GM18867 (cell line): ENCODE measurements at regions not wholly inside any gene's neighbourhood (a gene's known extent, or its start where the extent isn't known, plus 50 kb on each side); places are given as distances from the start of the nearest gene placed in this dataset.

Source experiments
- ATAC-seq: cut with Tn5 transposase; IDR thresholded peaks from one replicate; pipeline ENCODE4 v1.9.1; 2021; ENCODE audit warnings: mild to moderate bottlenecking, moderate library complexity; ENCODE audit not compliant: unreplicated experiment

GRCh38 chr15:77688693-77689092 lies 56.0 kb upstream of the LINGO1 start:
- no peak for ATAC-seq

- ATAC-seq, result no peak
Measured at GRCh38 chr15:77688266-77688665, 55.6 kb upstream of the LINGO1 start.

GRCh38 chr15:77685082-77685815 lies 52.5 kb upstream of the LINGO1 start:
- ATAC-seq, result no peak

GRCh38 chr15:77684341-77685081 lies 51.8 kb upstream of the LINGO1 start:
- no peak for ATAC-seq

DNA sequence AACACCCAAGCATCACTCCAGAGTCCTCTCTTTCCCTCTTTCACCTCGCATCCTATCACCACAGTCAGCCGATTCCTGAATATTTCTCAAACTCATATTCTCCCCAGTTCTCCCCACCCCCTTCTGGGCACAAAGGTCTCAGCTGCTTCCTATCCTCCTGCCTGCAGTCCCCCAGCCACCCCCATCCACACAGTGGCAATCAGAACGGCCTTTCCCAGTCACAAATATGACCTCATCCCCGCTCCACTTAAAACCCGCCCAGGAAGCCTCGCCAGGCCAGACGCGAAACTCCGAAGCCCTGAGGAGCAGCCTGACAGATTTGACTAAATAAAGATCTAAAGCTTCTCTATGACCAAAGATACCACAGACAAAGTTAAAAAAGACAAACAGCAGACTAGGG lies 49.9 kb upstream of the LINGO1 start:
- no peak for ATAC-seq
